GM23338 (cell line): ENCODE measurements at regions not wholly inside any gene's neighbourhood (a gene's known extent, or its start where the extent isn't known, plus 50 kb on each side); places are given as distances from the start of the nearest gene placed in this dataset.

ENCODE experiments used
- ATAC-seq: fragments of 200-7000 bp; cut with Tn5 transposase; 3 replicates; pipeline ENCODE4 v1.9.1; 2020
- DNase-seq: peaks from one replicate; pipeline ENCODE4 v3.0.0-alpha.2; 2015; ENCODE audit warnings: low spot score
- H2AFZ ChIP-seq: fragments of 200-600 bp; sonication (generic); 2 replicates; pipeline ENCODE4 v1.8.0; 2016; ENCODE audit warnings: antibody characterized with exemption, mild to moderate bottlenecking, moderate library complexity
- H3F3A ChIP-seq: fragments of 200-600 bp; sonication (generic); replicated peaks from 2 replicates; pipeline ENCODE4 v1.8.0; 2017; ENCODE audit warnings: antibody characterized with exemption, mixed run types, low read depth
- H3K27ac ChIP-seq: fragments of 200-600 bp; sonication (generic); 2 replicates; pipeline ENCODE4 v1.6.1; 2016; ENCODE audit warnings: low read depth
- H3K27me3 ChIP-seq: fragments of 200-600 bp; sonication (generic); 2 replicates; pipeline ENCODE4 v1.8.0; 2016; ENCODE audit warnings: mild to moderate bottlenecking, mixed run types, moderate library complexity; ENCODE audit not compliant: insufficient read depth
- H3K36me3 ChIP-seq: fragments of 200-600 bp; sonication (generic); 2 replicates; pipeline ENCODE4 v1.8.0; 2016; ENCODE audit warnings: mild to moderate bottlenecking; ENCODE audit not compliant: insufficient read depth
- H3K4me1 ChIP-seq: fragments of 200-600 bp; sonication (generic); 2 replicates; pipeline ENCODE4 v1.8.0; 2016; ENCODE audit warnings: mild to moderate bottlenecking, moderate library complexity; ENCODE audit not compliant: insufficient read depth
- H3K4me2 ChIP-seq: fragments of 200-600 bp; sonication (generic); 2 replicates; pipeline ENCODE4 v1.7.1; 2017; ENCODE audit warnings: mixed run types
- H3K4me3 ChIP-seq: fragments of 200-600 bp; sonication (generic); 2 replicates; pipeline ENCODE4 v1.6.1; 2016; ENCODE audit warnings: mixed run types
- H3K79me2 ChIP-seq: fragments of 200-600 bp; sonication (generic); replicated peaks from 2 replicates; pipeline ENCODE4 v1.8.0; 2017; ENCODE audit warnings: mild to moderate bottlenecking; ENCODE audit not compliant: insufficient read depth
- H3K9me2 ChIP-seq: fragments of 200-600 bp; sonication (generic); 2 replicates; pipeline ENCODE4 v1.8.0; 2017; ENCODE audit not compliant: insufficient read depth
- H4K20me1 ChIP-seq: fragments of 200-600 bp; sonication (generic); replicated peaks from 2 replicates; pipeline ENCODE4 v1.8.0; 2017; ENCODE audit warnings: mild to moderate bottlenecking; ENCODE audit not compliant: insufficient read depth
- H3K27ac Mint-ChIP-seq: 2 replicates; pipeline ENCODE4 v1.8.0; 2020; ENCODE audit warnings: inconsistent platforms, mild to moderate bottlenecking, moderate library complexity, mixed read lengths
- H3K27me3 Mint-ChIP-seq: 3 replicates; pipeline ENCODE4 v1.8.0; 2022; ENCODE audit warnings: low read depth, mild to moderate bottlenecking, moderate library complexity, mixed read lengths, inconsistent platforms; ENCODE audit not compliant: insufficient read depth, poor library complexity
- H3K36me3 Mint-ChIP-seq: 3 replicates; pipeline ENCODE4 v1.8.0; 2021; ENCODE audit warnings: low read depth, mild to moderate bottlenecking, inconsistent platforms, moderate library complexity, mixed read lengths
- H3K4me1 Mint-ChIP-seq: 3 replicates; pipeline ENCODE4 v1.8.0; 2020; ENCODE audit warnings: mild to moderate bottlenecking, inconsistent platforms, mixed read lengths
- H3K4me3 Mint-ChIP-seq: 3 replicates; pipeline ENCODE4 v1.8.0; 2021; ENCODE audit warnings: moderate library complexity, mild to moderate bottlenecking, inconsistent platforms, mixed read lengths
- H3K9me3 Mint-ChIP-seq: 3 replicates; pipeline ENCODE4 v1.8.0; 2020; ENCODE audit warnings: moderate library complexity, mild to moderate bottlenecking, inconsistent platforms, mixed read lengths
- CREB1 ChIP-seq: fragments of 250-450 bp; sonication (Bioruptor Pico); IDR thresholded peaks from 2 replicates; pipeline ENCODE4 v1.5.0; 2020; ENCODE audit warnings: low read depth, mild to moderate bottlenecking, moderate library complexity
- CTCF ChIP-seq, 2 experiments: fragments of 200-600 bp in 1 of 2; sonication (generic) in 1 of 2; conservative IDR thresholded peaks; 2 replicates each; pipeline versions ENCODE4 v1.5.1 to v1.6.1; 2016 to 2017; ENCODE audit warnings: antibody characterized with exemption in 2 of 2, low read depth in 2 of 2, mild to moderate bottlenecking in 2 of 2, moderate library complexity in 1 of 2
- ETS1 ChIP-seq: IDR thresholded peaks from 2 replicates; pipeline ENCODE4 v1.6.1; 2016; ENCODE audit warnings: antibody characterized with exemption
- EZH2 ChIP-seq: fragments of 200-600 bp; sonication (generic); IDR thresholded peaks from one replicate; pipeline ENCODE4 v1.8.0; 2017; ENCODE audit warnings: antibody characterized with exemption, mild to moderate bottlenecking, low read depth; ENCODE audit not compliant: unreplicated experiment
- EZH2phosphoT487 ChIP-seq: fragments of 200-600 bp; sonication (generic); IDR thresholded peaks from one replicate; pipeline ENCODE4 v1.8.1; 2018; ENCODE audit warnings: antibody characterized with exemption; ENCODE audit not compliant: unreplicated experiment
- JUNB ChIP-seq: IDR thresholded peaks from one replicate; pipeline ENCODE4 v1.6.1; 2016; ENCODE audit warnings: antibody characterized with exemption; ENCODE audit not compliant: unreplicated experiment
- NANOG ChIP-seq: IDR thresholded peaks from 2 replicates; pipeline ENCODE4 v1.6.1; 2016; ENCODE audit warnings: antibody characterized with exemption, borderline replicate concordance
- POLR2AphosphoS5 ChIP-seq: IDR thresholded peaks from 2 replicates; pipeline ENCODE4 v1.6.1; 2016; ENCODE audit warnings: antibody characterized with exemption, low read depth
- REST ChIP-seq: IDR thresholded peaks from one replicate; pipeline ENCODE4 v1.6.1; 2018; ENCODE audit warnings: antibody characterized with exemption; ENCODE audit not compliant: unreplicated experiment
- STAT1 ChIP-seq: IDR thresholded peaks from one replicate; pipeline ENCODE4 v1.6.1; 2016; ENCODE audit warnings: antibody characterized with exemption; ENCODE audit not compliant: unreplicated experiment
- ZNF114 ChIP-seq: fragments of 250-450 bp; sonication (Bioruptor Pico); IDR thresholded peaks from 2 replicates; pipeline ENCODE4 v1.5.0; 2020; ENCODE audit warnings: mild to moderate bottlenecking, moderate library complexity
- ZNF331 ChIP-seq: fragments of 250-450 bp; sonication (Bioruptor Pico); IDR thresholded peaks from 2 replicates; pipeline ENCODE4 v1.5.0; 2020; ENCODE audit warnings: low read depth, mild to moderate bottlenecking, moderate library complexity
- ZNF462 ChIP-seq: fragments of 250-450 bp; sonication (Bioruptor Pico); IDR thresholded peaks from 2 replicates; pipeline ENCODE4 v1.5.0; 2020; ENCODE audit warnings: mild to moderate bottlenecking, moderate library complexity

- no peak overlapping the region for H3K27ac ChIP-seq
- ATAC-seq (no peak), DNase-seq (peak; percentile 21)
- no peak overlapping the region for H3K4me2 ChIP-seq
- Mint-ChIP-seq H3K27me3 (peaks cover 7% of the 10 kb centered on the region), H3K4me1 (peaks cover 2% of the 10 kb centered on the region; the same call in 2 of the 3 replicates), H3K36me3 (no peaks in the 10 kb centered on the region), H3K9me3 (no peaks in the 10 kb centered on the region), H3K27ac (no peak overlapping the region), H3K4me3 (no peak overlapping the region)
- H3F3A ChIP-seq, result no peaks in the 10 kb centered on the region
- no peak overlapping the region for H2AFZ ChIP-seq
- H3K9me2 ChIP-seq, result no peaks in the 10 kb centered on the region
- H3K4me3 ChIP-seq, result no peak overlapping the region
- no peaks in the 10 kb centered on the region for H3K36me3 ChIP-seq
- peaks cover 5% of the 10 kb centered on the region; the same call in 1 of the 2 replicates for H3K4me1 ChIP-seq
- no peaks in the 10 kb centered on the region for H4K20me1 ChIP-seq
- TF ChIP-seq EZH2 (no peak), EZH2phosphoT487 (no peak), REST (no peak), NANOG (no peak), ZNF114 (CRISPR knock-in tag) (no peak), ZNF331 (CRISPR knock-in tag) (no peak), STAT1 (no peak), JUNB (no peak), CREB1 (CRISPR knock-in tag) (no peak), ETS1 (no peak), ZNF462 (no peak), POLR2AphosphoS5 (no peak), CTCF (conservative IDR thresholded peaks at IDR 0.05; ENCODE audit: low read depth in 2 of 2) (no peak)
- H3K79me2 ChIP-seq, result no peaks in the 10 kb centered on the region
- peaks cover 13% of the 10 kb centered on the region; the same call in 1 of the 2 replicates for H3K27me3 ChIP-seq
Observed at GRCh38 chr2:199662255-199662654, 188.7 kb downstream of the FTCDNL1 start.
